ENCODE measurements at regions not wholly inside any gene's neighbourhood (a gene's known extent, or its start where the extent isn't known, plus 50 kb on each side); places are given as distances from the start of the nearest gene placed in this dataset.

- TF ChIP-seq POLR2A (IDR thresholded peaks at IDR 0.05; ENCODE audit: low read length) (no peak), GATA1 (IDR thresholded peaks at IDR 0.05; ENCODE audit: low read depth, low read length) (no peak)
Measured at GRCh38 chr5:167392240-167392639, 899.2 kb upstream of the WWC1 start.
